ENCODE measurements at regions not wholly inside any gene's neighbourhood (a gene's known extent, or its start where the extent isn't known, plus 50 kb on each side); places are given as distances from the start of the nearest gene placed in this dataset.
"Not testable (repeated sequence)": the region's sequence is repeated elsewhere in the genome, so short reads cannot be mapped to it uniquely, and the experiment has no call there.

GRCh38 chr3:177647876-177648275 lies 450.6 kb upstream of the TBL1XR1 start:
- no peak overlapping the region for H3K4me3 ChIP-seq (ENCODE audit: low read depth, low read length)
- no peak for DNase-seq (ENCODE audit: low read depth)
- TF ChIP-seq CTCF (IDR thresholded peaks at IDR 0.05; ENCODE audit: insufficient read depth, low read depth, low read length): no peak

DNA sequence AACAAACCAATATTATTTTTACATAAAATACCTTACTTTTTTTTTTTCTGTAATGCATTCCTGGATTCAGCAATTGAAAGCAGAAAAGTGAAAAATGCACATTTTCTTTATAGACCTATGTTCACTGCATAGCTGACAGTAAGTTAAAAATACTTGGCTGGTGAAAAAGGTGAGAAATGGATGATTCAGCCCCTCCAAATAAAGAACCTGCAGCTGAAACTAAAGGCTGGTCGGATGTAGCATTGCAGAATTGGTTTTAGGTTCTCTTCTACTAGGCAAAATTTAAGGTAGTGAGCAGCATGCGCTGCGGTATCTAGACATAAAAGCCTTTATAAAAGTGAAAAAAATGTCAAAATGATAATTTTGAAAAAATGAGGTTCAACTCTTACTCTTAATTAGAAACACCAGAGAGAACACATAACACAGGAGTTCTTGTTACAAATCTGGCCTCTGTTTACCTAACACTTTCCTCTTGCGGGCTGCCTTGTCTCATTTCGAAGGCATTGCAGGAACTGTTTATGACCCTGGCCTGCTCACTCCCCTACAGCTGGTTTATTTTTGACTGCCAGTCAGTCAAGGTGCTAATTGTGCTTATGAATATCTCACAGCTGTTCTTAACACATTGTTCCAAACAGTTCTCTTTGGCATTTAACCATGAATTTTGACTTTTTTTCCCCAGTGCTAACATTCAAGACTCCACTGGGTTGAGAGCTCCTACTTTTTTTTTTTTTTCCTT lies 455.4 kb upstream of the TBL1XR1 start:
- TF ChIP-seq CTCF (IDR thresholded peaks at IDR 0.05; ENCODE audit: insufficient read depth, low read depth, low read length): no peak
- H3K4me3 ChIP-seq (ENCODE audit: low read depth, low read length): no peak overlapping the region
- DNase-seq (ENCODE audit: low read depth): peak; percentile 31

DNA sequence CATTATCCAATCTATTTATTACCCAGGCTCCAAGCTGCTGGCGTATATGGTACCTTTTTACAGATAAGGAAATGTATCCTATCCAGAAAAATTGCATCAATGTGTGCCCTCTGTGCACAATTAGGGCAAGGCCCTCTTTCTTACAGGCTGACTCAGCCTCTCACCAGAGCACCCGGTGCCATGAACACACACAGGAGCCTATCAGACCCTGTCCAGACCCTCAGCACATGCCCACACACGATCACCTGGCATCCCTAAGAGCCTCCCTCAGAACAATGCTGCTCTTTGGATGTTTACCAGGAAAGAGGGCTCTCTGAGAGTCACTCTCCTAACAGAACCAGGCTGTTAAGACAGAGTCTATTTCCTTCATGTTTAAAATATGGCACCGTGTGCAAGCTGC lies 460.0 kb upstream of the TBL1XR1 start:
- DNase-seq (ENCODE audit: low read depth): no peak
- no peak for TF ChIP-seq CTCF (IDR thresholded peaks at IDR 0.05; ENCODE audit: insufficient read depth, low read depth, low read length)
- H3K4me3 ChIP-seq (ENCODE audit: low read depth, low read length): no peak overlapping the region

DNA sequence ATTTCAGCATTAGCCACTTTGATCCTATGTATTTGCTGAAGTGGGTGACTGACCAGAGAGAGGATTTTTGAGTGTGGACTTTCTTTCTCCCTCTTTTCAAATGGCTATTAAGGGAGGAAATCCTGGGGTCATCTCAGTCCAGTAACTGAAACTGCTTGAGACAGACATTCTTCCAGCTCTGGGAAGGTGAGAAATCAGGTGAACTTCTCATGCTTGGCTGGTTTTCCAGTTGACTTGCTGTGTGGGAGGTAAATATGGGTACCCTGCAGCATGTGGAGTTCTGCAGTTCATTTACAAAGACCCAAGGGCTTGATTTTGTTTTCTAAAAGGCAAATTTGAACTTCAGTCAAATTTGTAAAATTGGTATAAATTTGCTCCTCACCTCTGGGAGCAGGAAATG lies 461.1 kb upstream of the TBL1XR1 start:
- H3K4me3 ChIP-seq (ENCODE audit: low read depth, low read length): no peak overlapping the region
- TF ChIP-seq CTCF (IDR thresholded peaks at IDR 0.05; ENCODE audit: insufficient read depth, low read depth, low read length): no peak
- no peak for DNase-seq (ENCODE audit: low read depth)

DNA sequence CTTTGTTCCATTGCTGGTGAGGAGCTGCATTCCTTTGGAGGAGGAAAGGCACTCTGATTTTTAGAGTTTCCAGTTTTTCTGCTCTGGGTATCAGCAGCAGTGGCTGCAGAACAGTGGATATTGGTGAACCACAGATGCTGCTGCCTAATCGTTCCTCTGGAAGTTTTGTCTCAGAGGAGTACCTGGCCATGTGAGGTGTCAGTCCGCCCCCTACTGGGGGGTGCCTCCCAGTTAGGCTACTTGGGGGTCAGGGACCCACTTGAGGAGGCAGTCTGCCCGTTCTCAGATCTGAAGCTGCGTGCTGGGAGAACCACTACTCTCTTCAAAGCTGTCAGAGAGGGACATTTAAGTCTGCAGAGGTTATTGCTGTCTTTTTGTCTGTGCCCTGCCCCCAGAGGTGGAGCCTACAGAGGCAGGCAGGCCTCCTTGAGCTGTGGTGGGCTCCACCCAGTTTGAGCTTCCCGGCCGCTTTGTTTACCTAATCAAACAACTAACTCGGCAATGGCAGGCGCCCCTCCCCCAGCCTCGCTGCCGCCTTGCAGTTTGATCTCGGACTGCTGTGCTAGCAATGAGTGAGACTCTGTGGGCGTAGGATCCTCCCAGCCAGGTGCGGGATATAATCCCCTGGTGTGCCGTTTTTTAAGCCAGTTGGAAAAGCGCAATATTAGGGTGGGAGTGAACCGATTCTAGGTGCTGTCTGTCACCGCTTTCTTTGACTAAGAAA lies 467.3 kb upstream of the TBL1XR1 start:
- not testable (repeated sequence) for DNase-seq (ENCODE audit: low read depth); H3K4me3 ChIP-seq (ENCODE audit: low read depth, low read length)

DNA sequence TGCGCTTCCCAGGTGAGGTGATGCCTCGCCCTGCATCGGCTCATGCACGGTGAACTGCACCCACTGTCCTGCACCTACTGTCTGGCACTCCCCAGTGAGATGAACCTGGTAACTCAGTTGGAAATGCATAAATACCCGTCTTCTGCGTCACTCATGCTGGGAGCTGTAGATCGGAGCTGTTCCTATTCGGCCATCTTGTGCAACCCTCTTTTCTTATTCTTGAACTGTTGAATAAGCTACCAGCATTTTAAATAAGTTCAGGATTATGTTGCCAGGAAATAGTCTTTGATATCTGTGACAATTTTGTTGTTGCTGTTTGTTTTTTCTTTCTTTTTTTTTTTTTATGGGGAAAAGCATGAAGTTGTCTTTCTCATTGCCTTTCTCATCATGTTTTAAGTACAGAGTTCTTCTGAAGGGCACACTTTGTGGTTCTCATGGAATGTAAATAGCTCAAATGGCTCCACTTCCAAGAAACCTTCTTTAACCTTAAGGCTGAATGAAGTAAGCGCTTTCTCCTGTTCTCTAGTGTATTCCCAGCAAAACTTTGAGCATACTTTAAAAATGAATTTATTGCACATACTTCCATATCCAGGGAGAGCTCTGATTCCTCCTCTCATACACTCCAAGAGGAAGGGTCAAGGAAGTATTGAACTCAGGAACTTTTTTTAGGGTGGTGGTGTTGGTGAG lies 468.0 kb upstream of the TBL1XR1 start:
- TF ChIP-seq CTCF (IDR thresholded peaks at IDR 0.05; ENCODE audit: insufficient read depth, low read depth, low read length): no peak
- peak; percentile 93 for DNase-seq (ENCODE audit: low read depth)
- H3K4me3 ChIP-seq (ENCODE audit: low read depth, low read length): no peak overlapping the region

DNA sequence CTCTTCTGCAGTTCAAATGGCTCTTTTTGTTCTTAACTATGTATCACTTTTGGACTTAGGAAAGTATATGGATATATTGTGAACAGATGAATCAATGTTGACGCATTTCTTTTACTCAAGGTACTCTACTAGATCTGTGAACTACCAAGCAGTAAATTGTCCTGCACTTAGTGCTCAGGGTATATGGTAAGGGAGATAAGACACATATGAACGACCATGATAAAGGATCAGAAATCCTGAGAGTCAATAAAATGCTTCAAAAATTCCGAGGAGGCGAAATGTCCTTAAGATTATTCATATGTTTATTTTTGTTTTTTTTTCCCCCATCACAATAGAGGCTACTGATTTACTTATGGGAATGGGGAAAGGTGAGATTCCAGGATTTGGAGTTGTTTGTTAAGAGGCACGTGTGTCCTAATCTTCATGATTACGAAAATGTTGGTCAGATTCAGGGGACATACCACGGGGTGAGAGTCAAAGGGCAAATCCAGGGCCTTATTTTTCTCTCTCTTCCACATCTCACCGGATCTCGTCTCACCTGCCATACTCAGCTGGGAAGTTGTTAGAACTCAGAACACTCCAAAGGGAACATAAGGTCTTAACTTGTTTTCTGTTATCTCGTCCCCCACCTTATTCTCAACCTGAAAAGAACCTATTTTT lies 475.1 kb upstream of the TBL1XR1 start:
- no peak for DNase-seq (ENCODE audit: low read depth)
- no peak for TF ChIP-seq CTCF (IDR thresholded peaks at IDR 0.05; ENCODE audit: insufficient read depth, low read depth, low read length)
- no peak overlapping the region for H3K4me3 ChIP-seq (ENCODE audit: low read depth, low read length)
